HG02938 (cell line): ENCODE measurements at regions not wholly inside any gene's neighbourhood (a gene's known extent, or its start where the extent isn't known, plus 50 kb on each side); places are given as distances from the start of the nearest gene placed in this dataset.

Source experiments
- ATAC-seq: cut with Tn5 transposase; IDR thresholded peaks from one replicate; pipeline ENCODE4 v1.9.1; 2021; ENCODE audit warnings: mild to moderate bottlenecking, moderate library complexity; ENCODE audit not compliant: unreplicated experiment

GRCh38 chr14:83309211-83309610 lies 1775.6 kb upstream of the SEL1L start:
- ATAC-seq, result no peak

DNA sequence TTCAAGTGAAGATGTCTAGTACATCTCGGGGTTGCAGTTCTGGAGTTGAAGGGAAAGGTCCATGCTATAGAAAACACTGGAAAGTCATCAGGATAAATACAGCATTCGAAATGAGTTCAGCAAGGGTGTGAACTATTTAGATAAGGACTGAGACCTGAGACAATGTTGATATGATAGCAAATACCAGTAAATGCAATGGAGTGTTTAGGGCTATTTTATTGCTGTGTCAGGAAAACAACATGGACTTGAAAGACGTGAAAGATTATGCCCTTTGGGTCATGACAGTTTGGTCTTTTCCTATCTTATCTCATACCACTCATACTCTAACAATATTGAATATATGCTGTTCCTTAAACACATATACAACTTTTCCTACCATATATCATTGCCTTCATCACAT lies 1776.2 kb upstream of the SEL1L start:
- ATAC-seq, result no peak

- ATAC-seq, result no peak
These were observed 1778.9 kb upstream of the SEL1L start for GRCh38 chr14:83312511-83312910.

DNA sequence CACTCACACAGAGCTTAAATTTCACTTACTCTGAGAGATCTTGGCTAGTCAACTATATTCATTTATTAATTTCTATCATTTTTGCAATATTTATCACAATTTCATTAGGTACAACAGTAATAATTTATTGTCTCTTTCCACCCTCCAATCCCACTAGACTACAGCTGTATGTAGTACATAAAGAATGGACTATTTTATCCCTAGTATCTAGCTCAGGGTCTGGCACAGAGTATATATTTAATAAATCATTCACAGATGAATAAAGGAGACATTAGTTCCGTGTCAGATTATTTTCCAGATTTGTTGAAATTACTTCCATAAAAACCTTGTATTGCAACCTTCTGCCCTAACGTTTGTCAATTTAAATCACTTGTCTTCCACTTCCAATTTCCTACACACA lies 1781.1 kb upstream of the SEL1L start:
- no peak for ATAC-seq

GRCh38 chr14:83316356-83316755 lies 1782.7 kb upstream of the SEL1L start:
- ATAC-seq, result no peak

- ATAC-seq, result no peak
These were observed 1787.2 kb upstream of the SEL1L start for GRCh38 chr14:83320837-83321236.

GRCh38 chr14:83331513-83331912 lies 1797.9 kb upstream of the SEL1L start:
- ATAC-seq, result no peak

DNA sequence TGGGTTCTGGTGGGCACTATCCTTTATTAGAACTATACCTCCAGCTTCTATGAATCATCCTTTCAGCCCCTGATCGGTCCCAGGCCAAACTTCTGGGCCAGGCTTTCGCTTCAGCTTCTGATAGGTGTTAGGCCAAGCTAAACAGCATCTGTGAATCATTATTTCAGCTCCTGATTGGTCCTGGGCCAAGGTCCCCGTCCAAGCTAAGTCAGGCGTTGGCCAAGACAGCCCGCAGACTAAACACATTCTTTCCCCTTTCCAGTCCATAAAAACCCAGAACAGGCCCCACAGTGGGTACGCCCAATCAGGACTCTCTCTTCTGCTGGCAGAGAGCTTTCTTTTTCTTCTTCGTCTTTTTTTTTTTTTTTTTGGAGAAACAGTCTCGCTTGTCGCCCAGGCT lies 1808.9 kb upstream of the SEL1L start:
- ATAC-seq, result no peak

- ATAC-seq, result no peak
These were observed 1814.2 kb upstream of the SEL1L start for GRCh38 chr14:83347874-83348273.

- ATAC-seq, result no peak
These were observed 1822.0 kb upstream of the SEL1L start for GRCh38 chr14:83355609-83356008.

GRCh38 chr14:83356080-83356479 lies 1822.4 kb upstream of the SEL1L start:
- ATAC-seq, result no peak

DNA sequence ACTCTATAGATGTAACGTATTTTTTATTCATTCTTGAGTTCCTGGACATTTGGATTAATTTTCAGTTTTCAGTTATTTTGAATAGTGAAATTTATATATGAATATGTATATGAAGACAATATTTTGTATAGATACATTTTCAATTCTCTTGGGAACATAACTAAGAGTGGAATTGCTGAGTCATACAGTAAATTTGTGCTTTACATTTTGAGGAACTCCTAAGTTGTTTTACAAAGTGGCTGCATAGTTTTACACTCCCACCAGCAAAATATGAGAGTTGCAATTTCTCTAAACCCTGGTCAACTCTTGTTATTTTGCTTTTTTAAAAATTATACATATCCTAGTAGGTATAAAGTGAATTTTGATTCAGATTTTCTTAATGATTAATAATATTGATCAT lies 1838.6 kb upstream of the SEL1L start:
- ATAC-seq, result no peak

- no peak for ATAC-seq
These were observed 1845.8 kb upstream of the SEL1L start for GRCh38 chr14:83379436-83379835.

DNA sequence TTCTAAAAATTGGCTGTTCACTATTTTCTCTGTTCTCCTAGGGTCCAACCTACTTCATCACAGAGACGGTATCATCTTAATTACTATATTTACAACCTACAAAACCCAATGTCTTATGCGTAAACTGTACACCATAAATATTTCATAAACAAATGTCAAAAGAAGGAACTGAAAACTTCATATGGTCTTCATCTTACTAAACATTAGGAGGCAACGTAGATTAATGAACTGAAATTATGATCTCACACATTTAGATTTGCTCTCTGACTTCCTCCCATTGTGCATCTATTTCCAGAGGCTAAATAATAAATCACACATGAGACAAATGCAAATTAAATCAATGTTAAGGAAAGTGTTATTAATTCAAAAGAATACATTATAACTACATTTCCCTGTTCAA lies 1850.6 kb upstream of the SEL1L start:
- ATAC-seq, result no peak

- ATAC-seq, result no peak
These were observed 1861.7 kb upstream of the SEL1L start for GRCh38 chr14:83395321-83395720.

GRCh38 chr14:83416476-83416875 lies 1882.8 kb upstream of the SEL1L start:
- no peak for ATAC-seq

DNA sequence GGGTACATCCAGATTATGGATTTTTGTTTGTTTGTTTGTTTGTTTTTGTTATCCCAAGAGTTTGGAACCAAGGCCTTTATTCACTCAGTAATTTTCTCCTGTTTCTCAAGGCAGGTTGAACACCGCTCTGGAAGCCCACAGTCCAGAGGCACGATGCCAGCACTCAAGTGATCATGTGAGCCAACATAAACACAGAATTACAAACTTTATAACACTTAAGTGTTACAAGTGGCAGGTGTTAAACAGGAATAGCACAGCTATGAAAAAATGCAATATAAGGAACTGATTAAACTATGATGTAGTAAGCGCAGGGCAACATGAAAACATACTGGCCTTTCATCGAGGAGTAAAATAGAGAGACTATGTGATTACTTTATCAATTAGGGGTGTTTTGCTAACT lies 1885.8 kb upstream of the SEL1L start:
- ATAC-seq, result no peak

GRCh38 chr14:83421711-83422110 lies 1888.1 kb upstream of the SEL1L start:
- ATAC-seq, result no peak

DNA sequence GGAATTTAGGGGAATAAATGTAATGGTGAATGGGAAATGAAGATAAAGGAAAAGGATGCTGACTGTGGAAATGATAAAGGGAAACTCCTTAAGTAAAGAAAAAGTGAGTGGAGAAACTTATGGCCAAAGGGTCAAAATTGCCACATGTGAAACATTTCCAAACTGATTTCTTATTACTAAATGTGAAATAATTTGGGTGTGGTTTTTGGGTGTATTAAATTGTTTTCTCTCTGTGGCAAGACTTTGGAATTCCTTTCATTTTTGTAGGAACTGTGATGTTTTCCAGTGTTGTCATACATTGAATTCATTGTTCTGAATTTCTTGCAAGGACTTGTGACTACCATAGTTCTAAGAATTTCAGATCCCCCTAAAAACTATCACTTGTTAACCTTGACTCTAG lies 1891.5 kb upstream of the SEL1L start:
- ATAC-seq, result no peak

DNA sequence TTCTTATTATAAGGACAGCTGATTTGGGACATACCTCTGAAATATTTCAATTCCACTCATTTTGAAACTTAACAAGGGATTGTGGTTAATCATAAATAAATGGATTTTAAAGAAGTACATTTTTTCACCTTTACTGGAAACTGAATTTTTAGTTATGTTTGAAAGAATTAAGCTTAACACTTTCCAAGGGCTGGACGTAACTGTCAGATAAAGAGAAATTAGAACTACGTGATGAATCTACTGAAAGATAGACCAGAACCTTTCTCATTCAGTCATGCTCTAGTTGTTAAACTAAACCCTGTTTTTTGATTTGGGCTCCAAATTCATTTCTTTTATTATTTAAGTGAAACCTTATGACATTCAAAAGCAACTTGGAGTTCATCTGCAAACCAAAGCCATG lies 1892.1 kb upstream of the SEL1L start:
- no peak for ATAC-seq

- no peak for ATAC-seq
These were observed 1900.0 kb upstream of the SEL1L start for GRCh38 chr14:83433618-83434017.

GRCh38 chr14:83441801-83442200 lies 1908.1 kb upstream of the SEL1L start:
- no peak for ATAC-seq

DNA sequence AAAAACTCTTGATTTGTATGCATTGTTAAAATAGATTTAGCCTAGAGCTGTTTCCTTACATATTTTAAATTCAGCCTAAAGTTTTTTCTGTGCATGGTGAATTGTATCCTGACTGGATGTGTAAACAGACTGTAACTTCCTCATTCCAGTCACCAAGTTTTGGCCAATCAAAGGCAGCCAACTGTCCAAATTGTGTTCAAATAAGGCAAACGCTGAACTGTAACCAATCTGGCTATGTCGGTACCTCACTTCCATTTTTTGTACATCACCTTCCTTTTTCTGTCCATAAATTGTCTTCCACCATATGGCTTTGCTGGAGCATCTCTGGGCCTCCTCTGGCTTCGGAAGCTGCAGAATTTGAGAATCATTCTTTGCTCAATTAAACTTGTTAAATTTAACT lies 1921.9 kb upstream of the SEL1L start:
- ATAC-seq, result no peak

- no peak for ATAC-seq
These were observed 1927.9 kb upstream of the SEL1L start for GRCh38 chr14:83461521-83461920.
